ENCODE measurements at regions not wholly inside any gene's neighbourhood (a gene's known extent, or its start where the extent isn't known, plus 50 kb on each side); places are given as distances from the start of the nearest gene placed in this dataset.

- H3K4me1 ChIP-seq (replicated peaks in 1 of 2), result no peaks in the 10 kb centered on the region
- H3K27me3 ChIP-seq, result no peaks in the 10 kb centered on the region
- H3K36me3 ChIP-seq (replicated peaks in 1 of 2), result no peaks in the 10 kb centered on the region
- no peak for DNase-seq
- intact Hi-C loops (cut with DNase I), result no loop called here
- TF ChIP-seq CTCF (IDR thresholded peaks at IDR 0.05), result no peak
- TF ChIP-seq POLR2A (IDR thresholded peaks at IDR 0.05), result no peak
- WGBS, 4 donors, result 90 to 98% (median 95%) methylated on average over 2 of the region's 2 CpGs
- H3K9me3 ChIP-seq (replicated peaks in 1 of 3), result no peaks in the 10 kb centered on the region
- H3K4me3 ChIP-seq, result no peak overlapping the region
- no peak overlapping the region for H3K27ac ChIP-seq
Observed at GRCh38 chr11:109222761-109223160, 199.2 kb upstream of the C11orf87 start.

- TF ChIP-seq CTCF (IDR thresholded peaks at IDR 0.05) (no peak), POLR2A (IDR thresholded peaks at IDR 0.05) (no peak)
- H3K27ac ChIP-seq, result no peak overlapping the region
- no peak for DNase-seq
- no peaks in the 10 kb centered on the region for H3K36me3 ChIP-seq (replicated peaks in 1 of 2)
- H3K27me3 ChIP-seq, result no peaks in the 10 kb centered on the region
- H3K4me3 ChIP-seq, result no peak overlapping the region
- H3K9me3 ChIP-seq (replicated peaks in 1 of 3), result no peaks in the 10 kb centered on the region
- intact Hi-C loops (cut with DNase I), result no loop called here
- H3K4me1 ChIP-seq (replicated peaks in 1 of 2), result no peaks in the 10 kb centered on the region
Observed at GRCh38 chr11:109223451-109223850, 198.5 kb upstream of the C11orf87 start.

- WGBS, 4 donors, result 66 to 84% (median 75%) methylated on average over 2 of the region's 2 CpGs
- Histone ChIP-seq H3K4me3 (no peak overlapping the region), H3K27me3 (no peaks in the 10 kb centered on the region), H3K4me1 (replicated peaks in 1 of 2) (no peaks in the 10 kb centered on the region), H3K9me3 (replicated peaks in 1 of 3) (no peaks in the 10 kb centered on the region), H3K27ac (no peak overlapping the region), H3K36me3 (replicated peaks in 1 of 2) (no peaks in the 10 kb centered on the region)
- DNase-seq, result no peak
- intact Hi-C loops (cut with DNase I), result no loop called here
- no peak for TF ChIP-seq CTCF (IDR thresholded peaks at IDR 0.05)
- no peak for TF ChIP-seq POLR2A (IDR thresholded peaks at IDR 0.05)
Observed at GRCh38 chr11:109229682-109230081, 192.3 kb upstream of the C11orf87 start.

GRCh38 chr11:109236188-109236587 lies 185.8 kb upstream of the C11orf87 start:
- no peak for TF ChIP-seq POLR2A (IDR thresholded peaks at IDR 0.05)
- no peak for TF ChIP-seq CTCF (IDR thresholded peaks at IDR 0.05)
- intact Hi-C loops (cut with DNase I), result no loop called here
- WGBS, 4 donors, result 74 to 98% (median 88%) methylated on average over 2 of the region's 2 CpGs
- no peaks in the 10 kb centered on the region for H3K27me3 ChIP-seq
- no peak overlapping the region for H3K4me3 ChIP-seq
- DNase-seq, result no peak
- no peaks in the 10 kb centered on the region for H3K9me3 ChIP-seq (replicated peaks in 1 of 3)
- H3K27ac ChIP-seq, result no peak overlapping the region
- H3K4me1 ChIP-seq (replicated peaks in 1 of 2), result no peaks in the 10 kb centered on the region
- H3K36me3 ChIP-seq (replicated peaks in 1 of 2), result no peaks in the 10 kb centered on the region

Measured in adrenal gland (tissue), 9 donors.